Uterus (tissue), 2 donors: ENCODE measurements at regions not wholly inside any gene's neighbourhood (a gene's known extent, or its start where the extent isn't known, plus 50 kb on each side); places are given as distances from the start of the nearest gene placed in this dataset.

ENCODE experiments used
- CTCF ChIP-seq, 4 experiments: fragments of 200-600 bp in 2 of 4; fragments of 450-650 bp in 2 of 4; sonication (generic) in 2 of 4; IDR thresholded peaks; one replicate each; pipeline ENCODE4 v1.5.1; 2016 to 2019; ENCODE audit warnings: antibody characterized with exemption in 4 of 4, mild to moderate bottlenecking in 2 of 4, moderate library complexity in 1 of 4
- POLR2A ChIP-seq, 2 donors: fragments of 450-650 bp; IDR thresholded peaks; one replicate each; pipeline ENCODE4 v1.6.1; 2016; ENCODE audit warnings: antibody characterized with exemption in 2 of 2, mild to moderate bottlenecking in 1 of 2, moderate library complexity in 1 of 2

- no peak for TF ChIP-seq POLR2A (IDR thresholded peaks at IDR 0.05)
- no peak for TF ChIP-seq CTCF (IDR thresholded peaks at IDR 0.05)
Observed at GRCh38 chr10:18830277-18830676, 171.0 kb downstream of the ARL5B start.
